Upper lobe of left lung (tissue), 4 donors: ENCODE measurements at regions not wholly inside any gene's neighbourhood (a gene's known extent, or its start where the extent isn't known, plus 50 kb on each side); places are given as distances from the start of the nearest gene placed in this dataset.

Source experiments
- EP300 ChIP-seq, 4 donors: sonication (generic); formaldehyde crosslinking; IDR thresholded peaks; one replicate each; pipeline ENCODE4 v1.5.1; 2017; ENCODE audit warnings: antibody characterized with exemption in 4 of 4, control low read depth in 2 of 4
- POLR2A ChIP-seq, 4 donors: fragments of 450-650 bp; IDR thresholded peaks; one replicate each; pipeline ENCODE4 v1.5.1; 2016 to 2017; ENCODE audit warnings: antibody characterized with exemption in 4 of 4, mild to moderate bottlenecking in 2 of 4
- TF ChIP-seq, protein P1 (sequence below), 6 experiments: fragments of 450-650 bp in 4 of 6; fragments of 200-600 bp in 2 of 6; sonication (generic) in 2 of 6; IDR thresholded peaks; one replicate each; pipeline ENCODE4 v1.5.1; 2016 to 2019; ENCODE audit warnings: antibody characterized with exemption in 6 of 6

DNA sequence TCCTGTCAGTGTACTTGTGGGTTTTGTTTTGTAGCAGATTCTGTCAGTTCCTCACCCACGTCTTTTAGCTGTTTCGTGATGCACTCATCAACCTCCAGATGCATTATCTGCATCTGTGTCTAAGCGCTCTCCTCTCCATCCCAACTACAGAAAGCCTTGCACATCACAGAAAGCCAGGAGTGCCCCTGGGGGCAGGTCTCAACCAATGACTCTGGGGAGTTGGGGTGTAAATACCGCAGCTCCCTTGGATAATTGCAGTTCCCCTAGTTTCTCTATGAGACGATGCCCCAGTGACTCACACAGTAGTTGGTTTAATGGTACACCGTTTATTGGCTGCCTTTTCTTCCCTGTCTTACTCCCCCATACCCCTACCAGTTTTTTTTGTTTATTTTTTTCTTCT is 158.1 kb downstream of the SOX4 start:
- TF ChIP-seq, protein P1, sequence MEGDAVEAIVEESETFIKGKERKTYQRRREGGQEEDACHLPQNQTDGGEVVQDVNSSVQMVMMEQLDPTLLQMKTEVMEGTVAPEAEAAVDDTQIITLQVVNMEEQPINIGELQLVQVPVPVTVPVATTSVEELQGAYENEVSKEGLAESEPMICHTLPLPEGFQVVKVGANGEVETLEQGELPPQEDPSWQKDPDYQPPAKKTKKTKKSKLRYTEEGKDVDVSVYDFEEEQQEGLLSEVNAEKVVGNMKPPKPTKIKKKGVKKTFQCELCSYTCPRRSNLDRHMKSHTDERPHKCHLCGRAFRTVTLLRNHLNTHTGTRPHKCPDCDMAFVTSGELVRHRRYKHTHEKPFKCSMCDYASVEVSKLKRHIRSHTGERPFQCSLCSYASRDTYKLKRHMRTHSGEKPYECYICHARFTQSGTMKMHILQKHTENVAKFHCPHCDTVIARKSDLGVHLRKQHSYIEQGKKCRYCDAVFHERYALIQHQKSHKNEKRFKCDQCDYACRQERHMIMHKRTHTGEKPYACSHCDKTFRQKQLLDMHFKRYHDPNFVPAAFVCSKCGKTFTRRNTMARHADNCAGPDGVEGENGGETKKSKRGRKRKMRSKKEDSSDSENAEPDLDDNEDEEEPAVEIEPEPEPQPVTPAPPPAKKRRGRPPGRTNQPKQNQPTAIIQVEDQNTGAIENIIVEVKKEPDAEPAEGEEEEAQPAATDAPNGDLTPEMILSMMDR (IDR thresholded peaks at IDR 0.05) = no peak
- no peak for TF ChIP-seq POLR2A (IDR thresholded peaks at IDR 0.05)
- TF ChIP-seq EP300 (IDR thresholded peaks at IDR 0.05) = no peak
